Activated CD8-positive, alpha-beta memory T cell treated with anti-CD3 and anti-CD28 coated beads, Interleukin-2, amount 50 U/mL, for 4 hours (primary cell): ENCODE measurements at regions not wholly inside any gene's neighbourhood (a gene's known extent, or its start where the extent isn't known, plus 50 kb on each side); places are given as distances from the start of the nearest gene placed in this dataset.

Source experiments
- DNase-seq: peaks from one replicate; pipeline ENCODE4 v3.0.0-alpha.2; 2020

DNA sequence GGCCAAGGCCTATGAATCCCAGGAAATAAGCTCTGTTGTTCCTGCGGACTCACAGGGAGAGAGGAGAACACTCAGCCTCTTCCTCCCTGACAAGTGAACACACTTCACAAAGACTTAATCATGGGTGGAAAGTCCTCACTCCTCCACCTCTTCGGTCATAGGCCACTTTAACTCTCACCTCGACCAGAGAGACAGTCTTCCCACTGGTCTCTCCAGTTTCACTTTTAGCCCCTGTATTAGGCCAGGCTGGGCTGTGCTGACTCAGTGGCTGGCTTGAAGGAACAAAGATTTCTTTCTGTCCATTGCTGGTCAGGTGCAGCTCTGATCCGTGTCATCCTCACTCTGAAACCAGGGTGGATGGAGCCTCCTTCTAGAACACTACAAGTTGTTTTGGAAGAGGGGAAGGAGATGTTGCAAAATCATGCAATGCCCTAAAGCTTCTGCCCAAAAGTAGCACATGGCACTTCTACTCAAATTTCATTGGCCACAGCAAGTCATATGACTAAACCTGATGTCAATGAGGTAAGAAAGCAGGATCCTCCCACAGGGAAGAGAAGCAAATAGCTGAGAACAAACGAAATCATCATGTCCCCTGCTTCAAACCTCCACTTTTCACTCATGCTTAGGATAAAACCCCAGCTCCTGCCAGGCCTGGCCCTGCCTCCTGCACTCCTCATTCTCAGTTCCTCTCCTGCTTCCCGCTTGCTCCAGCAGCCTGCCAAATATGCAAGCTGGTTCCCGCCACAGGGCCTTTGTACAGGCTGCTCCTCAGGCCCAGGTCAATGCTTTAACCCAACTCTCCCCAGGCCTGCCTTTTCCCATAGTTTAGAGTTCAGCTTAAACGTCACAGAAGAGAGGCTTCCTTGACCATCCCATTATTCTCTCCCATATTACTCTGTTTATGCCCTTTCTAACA lies 150.5 kb upstream of the RUNX3 start:
- no peak for DNase-seq

DNA sequence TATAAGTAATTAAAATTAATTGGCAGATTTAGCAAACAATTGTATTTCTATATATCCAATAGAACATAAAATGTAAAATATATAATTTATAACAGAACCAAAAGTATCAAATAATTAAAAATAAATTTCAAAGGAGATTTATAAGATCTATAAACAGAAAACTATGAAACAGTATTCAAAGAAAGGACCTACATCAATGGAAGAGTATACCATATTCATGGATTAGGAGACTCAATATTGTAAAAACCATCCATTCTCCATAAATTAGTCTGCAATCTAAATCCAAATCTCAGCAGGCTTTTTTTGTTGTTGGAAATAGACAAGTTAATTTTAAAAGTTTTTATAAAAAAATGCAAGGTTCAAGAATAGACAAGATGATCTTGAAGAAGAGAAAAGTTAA lies 149.0 kb upstream of the RUNX3 start:
- no peak for DNase-seq

- DNase-seq, result no peak
Measured at GRCh38 chr1:25074351-25075227, 144.5 kb upstream of the RUNX3 start.

- no peak for DNase-seq
Measured at GRCh38 chr1:25073640-25074270, 143.7 kb upstream of the RUNX3 start.

DNA sequence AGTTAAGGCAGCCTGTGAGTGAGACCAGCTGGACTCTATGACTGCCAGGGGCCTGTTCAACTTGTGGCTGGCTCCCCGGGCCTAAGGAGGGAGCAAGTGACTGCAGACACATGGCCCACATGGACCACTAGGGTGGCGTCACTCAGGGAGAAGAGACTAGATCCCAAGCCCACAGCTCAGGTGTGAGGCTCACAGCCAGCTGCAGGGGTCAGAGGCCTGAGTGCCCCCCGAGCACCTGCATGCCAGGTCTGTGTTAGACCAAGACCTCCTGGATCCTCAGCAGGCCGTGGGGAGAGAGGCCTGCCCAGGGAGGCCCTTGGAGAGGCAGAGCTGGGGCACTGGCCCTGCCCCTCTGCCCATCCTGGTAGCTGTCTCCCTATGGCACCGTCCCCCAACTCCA lies 142.4 kb upstream of the RUNX3 start:
- DNase-seq, result no peak

- no peak for DNase-seq
Measured at GRCh38 chr1:25068829-25069228, 138.8 kb upstream of the RUNX3 start.

GRCh38 chr1:25068316-25068715 lies 138.2 kb upstream of the RUNX3 start:
- DNase-seq, result no peak

GRCh38 chr1:25067518-25068251 lies 137.6 kb upstream of the RUNX3 start:
- DNase-seq, result no peak

- no peak for DNase-seq
Measured at GRCh38 chr1:25066731-25067517, 136.8 kb upstream of the RUNX3 start.

DNA sequence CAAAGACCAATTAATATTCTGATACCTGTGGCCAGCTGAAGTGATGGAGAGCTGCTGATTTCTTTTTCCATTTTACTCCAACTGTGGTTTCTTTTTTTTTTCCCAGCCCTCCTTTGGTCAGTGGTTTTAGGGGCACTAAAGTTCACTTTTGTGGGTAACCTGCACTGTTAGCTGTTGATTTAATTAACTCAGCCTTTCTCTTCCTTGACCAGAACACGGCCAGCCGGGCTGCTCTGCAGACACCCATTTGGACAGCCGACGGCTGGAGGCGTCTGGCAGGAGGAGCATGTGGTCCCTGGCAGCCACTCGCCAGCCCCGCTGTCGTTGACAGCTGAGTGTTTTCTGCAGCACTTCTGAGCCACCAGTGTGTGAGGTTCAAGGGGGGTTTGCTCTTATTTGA lies 136.2 kb upstream of the RUNX3 start:
- no peak for DNase-seq

DNA sequence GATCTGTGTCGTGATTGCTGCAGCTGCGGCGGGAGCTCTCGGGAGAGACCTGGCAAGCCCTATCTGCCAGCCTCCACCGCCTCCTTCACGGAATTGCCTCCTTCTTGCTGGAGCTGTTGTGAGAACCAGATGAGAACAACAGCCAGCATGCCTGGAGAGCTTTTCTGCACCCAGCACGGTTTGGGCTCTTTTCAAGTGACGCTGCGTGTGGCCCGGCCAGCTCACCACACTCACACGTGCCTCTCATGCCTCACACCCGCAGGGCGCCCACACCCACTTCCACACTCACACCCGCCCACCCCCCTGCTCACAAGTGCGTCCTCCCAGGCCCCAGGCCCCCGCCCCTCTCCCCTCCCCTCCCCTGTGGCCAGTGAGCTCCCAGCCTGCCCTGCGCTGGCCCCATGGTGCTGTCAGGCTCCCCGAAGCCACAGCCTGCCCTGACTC lies 135.7 kb upstream of the RUNX3 start:
- DNase-seq, result peak; percentile 52

GRCh38 chr1:25065321-25065721 lies 135.2 kb upstream of the RUNX3 start:
- no peak for DNase-seq

GRCh38 chr1:25064465-25065240 lies 134.6 kb upstream of the RUNX3 start:
- DNase-seq, result peak; percentile 39

- DNase-seq, result no peak
Measured at GRCh38 chr1:25063591-25064416, 133.7 kb upstream of the RUNX3 start.

- no peak for DNase-seq
Measured at GRCh38 chr1:25062621-25063255, 132.7 kb upstream of the RUNX3 start.

- no peak for DNase-seq
Measured at GRCh38 chr1:25061261-25061995, 131.4 kb upstream of the RUNX3 start.

GRCh38 chr1:25057188-25057587 lies 127.1 kb upstream of the RUNX3 start:
- no peak for DNase-seq

GRCh38 chr1:25056536-25056935 lies 126.5 kb upstream of the RUNX3 start:
- DNase-seq, result no peak

DNA sequence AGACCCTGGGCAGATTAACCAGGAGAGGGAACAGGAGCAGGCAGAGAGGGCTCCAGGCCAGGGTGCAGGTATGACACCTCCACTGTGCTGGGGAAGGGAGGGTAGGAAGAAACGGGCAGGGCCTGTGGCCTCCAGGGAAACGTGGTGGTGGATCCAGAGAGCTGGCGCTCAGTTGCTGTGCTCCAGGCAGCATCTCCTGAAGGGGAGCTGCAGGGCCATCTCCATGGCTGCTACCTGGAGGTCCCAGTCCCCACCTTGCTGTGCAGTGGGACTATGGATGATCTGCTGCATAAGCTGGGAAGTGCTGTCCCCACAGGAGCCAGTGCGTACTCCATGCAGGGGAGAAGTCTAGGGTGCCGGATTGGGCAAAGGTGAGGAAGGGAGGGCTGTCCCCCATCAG lies 125.9 kb upstream of the RUNX3 start:
- no peak for DNase-seq
